HCT116 (cell line): ENCODE measurements at regions not wholly inside any gene's neighbourhood (a gene's known extent, or its start where the extent isn't known, plus 50 kb on each side); places are given as distances from the start of the nearest gene placed in this dataset.

Experiments
- CTCF ChIP-seq, 3 experiments: fragments of 200-600 bp in 1 of 3; sonication (generic) in 1 of 3; IDR thresholded peaks in 2 of 3; conservative IDR thresholded peaks in 1 of 3; 2 replicates each; pipeline ENCODE4 v1.5.1; 2012 to 2017; ENCODE audit warnings: low read depth in 2 of 3, low read length in 2 of 3, antibody characterized with exemption in 1 of 3, borderline replicate concordance in 1 of 3, control low read depth in 1 of 3, mild to moderate bottlenecking in 1 of 3, mixed read lengths in 1 of 3, mixed run types in 1 of 3, moderate library complexity in 1 of 3; ENCODE audit not compliant: insufficient read depth in 1 of 3
- EGR1 ChIP-seq: IDR thresholded peaks from 2 replicates; pipeline ENCODE4 v1.6.1; 2012; ENCODE audit warnings: low read depth
- POLR2AphosphoS5 ChIP-seq: IDR thresholded peaks from 2 replicates; pipeline ENCODE4 v1.6.1; 2011; ENCODE audit warnings: mild to moderate bottlenecking, low read depth, low read length, moderate library complexity

- TF ChIP-seq CTCF (IDR thresholded peaks at IDR 0.05 in 2 of 3, conservative IDR thresholded peaks at IDR 0.05 in 1 of 3; ENCODE audit: borderline replicate concordance in 1 of 3, insufficient read depth in 1 of 3, low read depth in 2 of 3, low read length in 2 of 3): no peak
- TF ChIP-seq POLR2AphosphoS5: no peak
- TF ChIP-seq EGR1: no peak
Measured at GRCh38 chrX:107541244-107541643, 87.1 kb upstream of the PRPS1 start.
